ENCODE measurements at regions not wholly inside any gene's neighbourhood (a gene's known extent, or its start where the extent isn't known, plus 50 kb on each side); places are given as distances from the start of the nearest gene placed in this dataset.

GRCh38 chr1:78222225-78222959 lies 176.6 kb downstream of the GIPC2 start:
- TF ChIP-seq MLX (CRISPR knock-in tag; conservative IDR thresholded peaks at IDR 0.05) (no peak), FOXA1 (IDR thresholded peaks at IDR 0.05; ENCODE audit: borderline replicate concordance) (no peak), CREM (IDR thresholded peaks at IDR 0.05; ENCODE audit: low read depth) (no peak), ZNF146 (CRISPR knock-in tag; IDR thresholded peaks at IDR 0.05; ENCODE audit: unreplicated experiment) (no peak), HMGXB4 (CRISPR knock-in tag; IDR thresholded peaks at IDR 0.05) (no peak)
- Histone ChIP-seq H3K27me3 (ENCODE audit: control insufficient read depth in 2 of 2, insufficient read depth in 2 of 2, low read length in 2 of 2) (no peaks in the 10 kb centered on the region), H3K9ac (ENCODE audit: insufficient read depth in 1 of 2, low read depth in 2 of 2, low read length in 2 of 2) (no peak overlapping the region), H2AFZ (ENCODE audit: low read depth, low read length) (no peak overlapping the region), H4K20me1 (replicated peaks; ENCODE audit: control insufficient read depth, insufficient read depth, low read length) (no peaks in the 10 kb centered on the region), H3K9me3 (replicated peaks; ENCODE audit: control insufficient read depth, insufficient read depth, low read depth, low read length) (no peaks in the 10 kb centered on the region), H3K36me3 (ENCODE audit: control insufficient read depth, insufficient read depth, low read length) (no peaks in the 10 kb centered on the region), H3K79me2 (ENCODE audit: control insufficient read depth, insufficient read depth, low read length) (no peaks in the 10 kb centered on the region), H3K4me2 (ENCODE audit: insufficient read depth, low read length) (no peak overlapping the region), H3K9me1 (ENCODE audit: control insufficient read depth, insufficient read depth, low read length) (no peaks in the 10 kb centered on the region), H3K4me1 (replicated peaks in 1 of 2; ENCODE audit: control insufficient read depth in 2 of 2, insufficient read depth in 2 of 2, low read length in 2 of 2) (no peaks in the 10 kb centered on the region), H3K4me3 (no peak overlapping the region), H3K27ac (ENCODE audit: extremely low read depth, low read depth, low read length) (no peak overlapping the region)
- BruUV-seq (replicated peaks), result no TSS peak
- in situ Hi-C loops (cut with MboI), result no loop called here
- no peak for ATAC-seq
- no peak for FAIRE-seq
- intact Hi-C loops (cut with micrococcal nuclease), result no loop called here
- WGBS (ENCODE audit: insufficient coverage, low coverage, missing lambda C conversion rate), result 0% methylated on average over 5 of the region's 5 CpGs
- ChIA-PET CTCF (ENCODE audit: low intra/inter-chr PET ratio) (no interaction called here), POLR2A (no interaction called here)
- no peak for DNase-seq (ENCODE audit: extremely low read depth in 1 of 4, low spot score in 3 of 4)

All from K562 (cell line).